ENCODE measurements at regions not wholly inside any gene's neighbourhood (a gene's known extent, or its start where the extent isn't known, plus 50 kb on each side); places are given as distances from the start of the nearest gene placed in this dataset.
A peak's percentile ranks its signal among the peaks of the same experiment; 100 is the strongest.

DNA sequence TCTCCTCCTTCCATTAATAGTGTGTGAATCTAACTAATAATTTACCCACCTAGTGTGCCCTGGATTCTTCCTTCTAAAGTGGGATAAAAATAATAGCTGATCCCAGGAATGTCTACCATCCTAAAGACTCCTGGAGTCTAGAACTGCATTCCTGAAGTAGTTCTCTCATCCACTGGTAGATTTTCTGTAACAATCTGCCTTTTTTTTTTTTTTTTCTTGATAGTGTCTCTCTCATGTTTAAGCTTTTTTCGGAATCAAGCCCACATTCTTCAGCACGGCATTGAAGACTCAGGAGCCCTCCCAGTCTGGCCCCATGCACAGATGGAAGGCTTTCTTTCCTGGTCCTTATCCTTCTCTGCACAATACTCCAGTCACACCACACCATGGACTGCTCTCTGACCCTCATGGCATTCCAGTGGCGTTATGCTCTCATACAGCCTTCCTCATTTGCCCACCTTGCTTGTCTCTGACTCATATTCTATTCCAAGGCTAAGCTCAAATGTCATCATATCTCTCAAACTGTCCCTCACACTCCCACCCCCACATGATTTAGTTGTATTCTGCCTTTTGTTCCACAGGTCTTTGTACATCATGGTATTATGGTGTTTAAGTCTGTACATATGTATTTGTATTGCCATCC lies 68.7 kb upstream of the FRY start:
- ChIA-PET POLR2A (no interaction called here), CTCF (interaction anchor here (1.0 kb wide), 1 partner anchor 11 kb away, joined by 3 read pairs; no protein-coding TSS in a partner anchor)
- intact Hi-C loops (cut with micrococcal nuclease) = no loop called here
- no peaks in the 10 kb centered on the region for H3K36me3 Mint-ChIP-seq (ENCODE audit: insufficient read depth, unreplicated experiment)
- DNase-seq (ENCODE audit: unreplicated experiment) = no peak
- TF ChIP-seq, protein P1, sequence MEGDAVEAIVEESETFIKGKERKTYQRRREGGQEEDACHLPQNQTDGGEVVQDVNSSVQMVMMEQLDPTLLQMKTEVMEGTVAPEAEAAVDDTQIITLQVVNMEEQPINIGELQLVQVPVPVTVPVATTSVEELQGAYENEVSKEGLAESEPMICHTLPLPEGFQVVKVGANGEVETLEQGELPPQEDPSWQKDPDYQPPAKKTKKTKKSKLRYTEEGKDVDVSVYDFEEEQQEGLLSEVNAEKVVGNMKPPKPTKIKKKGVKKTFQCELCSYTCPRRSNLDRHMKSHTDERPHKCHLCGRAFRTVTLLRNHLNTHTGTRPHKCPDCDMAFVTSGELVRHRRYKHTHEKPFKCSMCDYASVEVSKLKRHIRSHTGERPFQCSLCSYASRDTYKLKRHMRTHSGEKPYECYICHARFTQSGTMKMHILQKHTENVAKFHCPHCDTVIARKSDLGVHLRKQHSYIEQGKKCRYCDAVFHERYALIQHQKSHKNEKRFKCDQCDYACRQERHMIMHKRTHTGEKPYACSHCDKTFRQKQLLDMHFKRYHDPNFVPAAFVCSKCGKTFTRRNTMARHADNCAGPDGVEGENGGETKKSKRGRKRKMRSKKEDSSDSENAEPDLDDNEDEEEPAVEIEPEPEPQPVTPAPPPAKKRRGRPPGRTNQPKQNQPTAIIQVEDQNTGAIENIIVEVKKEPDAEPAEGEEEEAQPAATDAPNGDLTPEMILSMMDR (IDR thresholded peaks at IDR 0.05; ENCODE audit: unreplicated experiment) = no peak
- H3K9me3 Mint-ChIP-seq (ENCODE audit: unreplicated experiment) = peaks cover 2% of the 10 kb centered on the region
- peaks cover 7% of the 10 kb centered on the region for H3K4me1 Mint-ChIP-seq (ENCODE audit: insufficient read depth, unreplicated experiment)
- no peak overlapping the region for H3K4me3 Mint-ChIP-seq (ENCODE audit: unreplicated experiment)
- BruUV-seq (replicated peaks) = no TSS peak
- H3K27me3 Mint-ChIP-seq (ENCODE audit: insufficient read depth, unreplicated experiment) = no peaks in the 10 kb centered on the region
- H3K27ac Mint-ChIP-seq (ENCODE audit: low read depth, unreplicated experiment) = no peak overlapping the region

DNA sequence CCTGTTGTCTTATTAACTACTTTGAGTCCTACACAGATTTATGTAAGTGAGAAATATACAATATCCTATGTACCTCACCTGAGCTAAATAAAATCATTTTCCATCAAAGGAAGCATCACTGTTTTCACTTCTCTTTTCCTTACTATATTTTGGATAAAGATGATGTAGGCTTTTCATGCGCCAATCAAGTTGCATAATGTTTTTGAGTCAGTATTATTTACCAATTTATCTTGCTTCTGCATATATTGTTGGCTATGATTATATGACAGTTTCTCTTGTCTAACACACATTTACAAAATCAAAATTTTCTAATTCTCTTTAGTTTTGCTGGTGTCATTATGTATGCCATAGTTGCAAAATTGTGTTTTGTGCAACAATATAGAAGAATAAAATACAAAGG lies 67.9 kb upstream of the FRY start:
- no TSS peak for BruUV-seq (replicated peaks)

DNA sequence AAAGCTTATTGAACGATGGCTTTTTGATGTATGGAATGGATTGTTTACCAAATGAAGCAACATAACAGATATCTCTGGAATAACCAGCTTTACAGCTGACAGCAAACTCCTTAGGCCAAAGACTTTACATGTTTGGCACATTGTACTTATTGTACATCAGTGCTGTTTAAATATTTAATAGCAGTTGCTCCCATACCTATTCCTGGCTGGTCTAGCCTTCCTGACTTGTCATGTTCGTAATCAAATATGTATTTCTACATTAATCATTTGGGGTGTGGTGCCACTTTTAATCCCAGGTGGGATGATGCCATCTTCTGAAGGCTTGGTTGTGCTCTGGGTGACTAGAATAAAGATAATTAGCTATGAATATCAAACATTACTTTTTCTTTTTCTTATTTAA lies 67.4 kb upstream of the FRY start:
- H3K27ac Mint-ChIP-seq (ENCODE audit: low read depth, unreplicated experiment) = no peak overlapping the region
- no TSS peak for BruUV-seq (replicated peaks)
- ChIA-PET POLR2A (interaction anchor here (0.6 to 1.1 kb wide), 2 partner anchors 19 to 575 kb away, joined by 3 to 4 read pairs; no protein-coding TSS in a partner anchor), CTCF (interaction anchor here (0.6 to 1.0 kb wide), 3 partner anchors 9 to 222 kb away, joined by 3 to 7 read pairs (median 3); no protein-coding TSS in a partner anchor)
- intact Hi-C loops (cut with micrococcal nuclease) = no loop called here
- no peak for DNase-seq (ENCODE audit: unreplicated experiment)
- TF ChIP-seq, protein P1 (IDR thresholded peaks at IDR 0.05; ENCODE audit: unreplicated experiment) = no peak
- H3K36me3 Mint-ChIP-seq (ENCODE audit: insufficient read depth, unreplicated experiment) = no peaks in the 10 kb centered on the region
- H3K4me3 Mint-ChIP-seq (ENCODE audit: unreplicated experiment) = no peak overlapping the region
- H3K27me3 Mint-ChIP-seq (ENCODE audit: insufficient read depth, unreplicated experiment) = no peaks in the 10 kb centered on the region
- H3K4me1 Mint-ChIP-seq (ENCODE audit: insufficient read depth, unreplicated experiment) = peaks cover 7% of the 10 kb centered on the region
- no peaks in the 10 kb centered on the region for H3K9me3 Mint-ChIP-seq (ENCODE audit: unreplicated experiment)

More for the DNA sequence above, 67.9 kb upstream of the FRY start:
- Mint-ChIP-seq H3K27ac (ENCODE audit: low read depth, unreplicated experiment) (no peak overlapping the region), H3K36me3 (ENCODE audit: insufficient read depth, unreplicated experiment) (no peaks in the 10 kb centered on the region), H3K27me3 (ENCODE audit: insufficient read depth, unreplicated experiment) (no peaks in the 10 kb centered on the region), H3K4me3 (ENCODE audit: unreplicated experiment) (no peak overlapping the region), H3K4me1 (ENCODE audit: insufficient read depth, unreplicated experiment) (peaks cover 7% of the 10 kb centered on the region), H3K9me3 (ENCODE audit: unreplicated experiment) (no peaks in the 10 kb centered on the region)
- ChIA-PET POLR2A (no interaction called here), CTCF (interaction anchor here (0.6 to 1.0 kb wide), 3 partner anchors 10 to 223 kb away, joined by 3 to 7 read pairs (median 3); no protein-coding TSS in a partner anchor)
- DNase-seq (ENCODE audit: unreplicated experiment) = no peak
- TF ChIP-seq, protein P1 (IDR thresholded peaks at IDR 0.05; ENCODE audit: unreplicated experiment) = no peak
- intact Hi-C loops (cut with micrococcal nuclease) = no loop called here

DNA sequence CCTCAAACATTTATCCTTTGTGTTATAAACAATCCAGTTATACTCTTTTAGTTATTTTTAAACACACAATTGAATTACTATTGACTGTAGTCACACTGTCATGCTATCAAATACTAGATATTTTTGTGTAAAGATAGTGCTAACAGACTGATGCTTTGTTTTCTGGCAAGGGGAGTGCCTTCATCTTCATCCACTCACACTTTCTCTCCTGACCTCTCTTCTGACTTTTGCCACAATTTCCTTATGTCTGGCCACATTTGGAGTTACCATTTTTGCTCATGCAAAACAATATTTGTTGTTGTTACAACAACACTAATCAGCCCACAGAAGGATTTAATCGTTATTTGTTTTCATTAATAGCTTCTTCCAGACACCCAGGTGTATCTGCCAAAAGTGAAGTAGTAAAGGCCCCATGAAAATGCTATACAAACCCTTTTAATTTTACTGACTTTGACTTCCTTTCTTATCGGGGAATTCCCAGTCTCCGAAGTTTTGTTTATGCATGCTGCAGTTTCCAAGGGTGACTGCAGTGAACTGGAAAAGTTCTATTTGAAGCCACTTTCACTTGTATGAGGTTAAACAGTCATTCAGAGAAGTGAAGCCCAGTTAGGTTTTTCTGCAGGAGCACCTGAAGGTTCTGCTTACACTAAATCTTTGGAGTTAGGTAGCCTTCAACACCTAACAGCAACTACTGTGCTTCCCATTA lies 66.1 kb upstream of the FRY start:
- ChIA-PET CTCF (no interaction called here), POLR2A (interaction anchor here (0.8 kb wide), 1 partner anchor 14 kb away, joined by 4 read pairs; no protein-coding TSS in a partner anchor)
- no peaks in the 10 kb centered on the region for H3K9me3 Mint-ChIP-seq (ENCODE audit: unreplicated experiment)
- peak; percentile 17 for DNase-seq (ENCODE audit: unreplicated experiment)
- no peak overlapping the region for H3K4me3 Mint-ChIP-seq (ENCODE audit: unreplicated experiment)
- intact Hi-C loops (cut with micrococcal nuclease) = no loop called here
- H3K36me3 Mint-ChIP-seq (ENCODE audit: insufficient read depth, unreplicated experiment) = no peaks in the 10 kb centered on the region
- no peaks in the 10 kb centered on the region for H3K27me3 Mint-ChIP-seq (ENCODE audit: insufficient read depth, unreplicated experiment)
- TF ChIP-seq, protein P1 (IDR thresholded peaks at IDR 0.05; ENCODE audit: unreplicated experiment) = no peak
- peaks cover 7% of the 10 kb centered on the region for H3K4me1 Mint-ChIP-seq (ENCODE audit: insufficient read depth, unreplicated experiment)
- H3K27ac Mint-ChIP-seq (ENCODE audit: low read depth, unreplicated experiment) = peak overlapping the region; percentile 69
- BruUV-seq (replicated peaks) = no TSS peak
